ENCODE measurements at regions not wholly inside any gene's neighbourhood (a gene's known extent, or its start where the extent isn't known, plus 50 kb on each side); places are given as distances from the start of the nearest gene placed in this dataset.

DNA sequence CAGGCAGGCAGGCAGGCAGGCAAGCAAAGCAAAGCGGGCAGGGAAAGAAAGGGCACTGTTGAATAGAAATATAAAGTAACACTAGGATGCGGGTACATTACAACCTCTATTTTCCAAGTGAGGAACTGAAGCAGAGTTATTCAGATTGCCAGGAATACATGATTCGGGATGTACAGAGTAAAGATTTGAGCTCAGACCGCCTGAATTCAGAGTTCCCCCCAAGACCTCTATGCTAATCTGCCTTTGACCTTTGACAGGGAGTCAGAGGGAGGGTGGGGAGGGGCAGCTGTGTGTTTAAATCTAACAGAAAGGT is 271.9 kb upstream of the SMIM31 start:
- no peak for TF ChIP-seq ZNF274 (IDR thresholded peaks at IDR 0.05; ENCODE audit: low read depth, low read length)
- no peak for TF ChIP-seq SUZ12 (IDR thresholded peaks at IDR 0.05; ENCODE audit: extremely low read depth, insufficient read depth, insufficient read length)

All from NT2/D1 (cell line).